PC-9 (cell line): ENCODE measurements at regions not wholly inside any gene's neighbourhood (a gene's known extent, or its start where the extent isn't known, plus 50 kb on each side); places are given as distances from the start of the nearest gene placed in this dataset.

ENCODE experiments used
- BruUV-seq: library from RNA; stranded (reverse); fragments of 400-500 nt; replicated peaks from 2 replicates; lab custom pipeline; 2021; lab: Mats Ljungman, UMichigan
- CTCF ChIA-PET: fragments of 300-600 bp; sonication (Branson Sonifier 250); formaldehyde crosslinking; loops from one replicate; lab custom pipeline; 2022; ENCODE audit warnings: antibody characterized with exemption; lab: Charles Lee
- POLR2A ChIA-PET: fragments of 300-600 bp; sonication (Branson Sonifier 250); formaldehyde crosslinking; loops from one replicate; lab custom pipeline; 2022; ENCODE audit warnings: antibody characterized with exemption; ENCODE audit not compliant: unreplicated experiment; lab: Charles Lee
- DNase-seq, 2 experiments: peaks; one replicate each; pipeline versions ENCODE4 v3.0.0 to v3.0.0-alpha.2; 2015 to 2022; ENCODE audit warnings: mixed read lengths in 1 of 2
- H2AFZ ChIP-seq: fragments of 200-600 bp; sonication (generic); 2 replicates; pipeline ENCODE4 v1.8.1; 2017; ENCODE audit warnings: antibody characterized with exemption
- H3F3A ChIP-seq: fragments of 200-600 bp; sonication (generic); 2 replicates; pipeline ENCODE4 v1.8.1; 2017; ENCODE audit warnings: antibody characterized with exemption, mild to moderate bottlenecking, low read depth; ENCODE audit not compliant: insufficient read depth
- H3K27ac ChIP-seq: fragments of 200-600 bp; sonication (generic); 2 replicates; pipeline ENCODE4 v1.6.1; 2016; ENCODE audit warnings: mixed run types
- H3K27me3 ChIP-seq: fragments of 200-600 bp; sonication (generic); 2 replicates; pipeline ENCODE4 v1.6.1; 2016; ENCODE audit warnings: low read depth, mixed run types; ENCODE audit not compliant: insufficient read depth
- H3K36me3 ChIP-seq: fragments of 200-600 bp; sonication (generic); 2 replicates; pipeline ENCODE4 v1.6.1; 2016; ENCODE audit warnings: low read depth, mixed run types
- H3K4me1 ChIP-seq: fragments of 200-600 bp; sonication (generic); replicated peaks from 2 replicates; pipeline ENCODE4 v1.6.1; 2016; ENCODE audit warnings: mixed run types; ENCODE audit not compliant: insufficient read depth
- H3K4me2 ChIP-seq: fragments of 200-600 bp; sonication (generic); 2 replicates; pipeline ENCODE4 v1.6.1; 2017; ENCODE audit warnings: mixed run types
- H3K4me3 ChIP-seq: fragments of 200-600 bp; sonication (generic); 2 replicates; pipeline ENCODE4 v1.6.1; 2016; ENCODE audit warnings: mixed run types
- H3K79me2 ChIP-seq: fragments of 200-600 bp; sonication (generic); 2 replicates; pipeline ENCODE4 v1.6.1; 2017; ENCODE audit warnings: low read depth, mixed run types
- H3K9me2 ChIP-seq: fragments of 200-600 bp; sonication (generic); 2 replicates; pipeline ENCODE4 v1.8.1; 2017; ENCODE audit warnings: mild to moderate bottlenecking; ENCODE audit not compliant: insufficient read depth
- H3K9me3 ChIP-seq: fragments of 200-600 bp; sonication (generic); 2 replicates; pipeline ENCODE4 v1.8.1; 2016; ENCODE audit warnings: low read depth; ENCODE audit not compliant: insufficient read depth
- H4K20me1 ChIP-seq: fragments of 200-600 bp; sonication (generic); 2 replicates; pipeline ENCODE4 v1.8.1; 2017; ENCODE audit not compliant: insufficient read depth
- EZH2 ChIP-seq: fragments of 200-600 bp; sonication (generic); IDR thresholded peaks from 2 replicates; pipeline ENCODE4 v1.8.0; 2017; ENCODE audit warnings: antibody characterized with exemption, low read depth
- intact Hi-C: fragments of 100-400 bp; cut with micrococcal nuclease; formaldehyde crosslinking; loops from one replicate; pipeline ENCODE4 v1.10.0; 2022; ENCODE audit not compliant: unreplicated experiment
- TF ChIP-seq, protein P1 (sequence below): fragments of 200-600 bp; sonication (generic); conservative IDR thresholded peaks from 2 replicates; pipeline ENCODE4 v1.6.1; 2017; ENCODE audit warnings: mixed run types, antibody characterized with exemption, mild to moderate bottlenecking, moderate library complexity

DNA sequence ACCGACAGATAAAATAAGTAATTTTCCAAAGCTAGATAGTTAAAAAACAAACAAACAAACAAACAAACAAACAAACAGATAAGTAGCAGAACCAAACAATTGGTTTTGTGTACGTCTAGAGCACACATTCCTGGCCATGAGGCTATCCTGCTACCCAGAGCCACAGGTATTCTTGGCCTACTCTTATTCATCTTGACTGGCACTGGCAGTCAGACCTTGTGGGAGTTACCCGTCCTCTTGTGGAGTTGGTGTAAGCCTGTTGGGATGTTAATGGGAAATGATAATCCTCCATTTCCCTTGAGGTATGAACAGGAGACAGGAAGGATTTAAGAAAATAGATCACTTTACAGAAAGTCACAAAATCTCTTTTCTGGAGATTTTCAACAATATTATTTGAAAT lies 142.4 kb upstream of the MEOX2 start:
- Histone ChIP-seq H3K27ac (no peak overlapping the region), H3K9me2 (no peaks in the 10 kb centered on the region), H3F3A (no peaks in the 10 kb centered on the region), H3K4me3 (no peak overlapping the region), H3K79me2 (no peaks in the 10 kb centered on the region), H3K9me3 (no peaks in the 10 kb centered on the region), H3K27me3 (no peaks in the 10 kb centered on the region), H3K4me2 (no peak overlapping the region), H3K36me3 (no peaks in the 10 kb centered on the region), H4K20me1 (no peaks in the 10 kb centered on the region), H3K4me1 (no peaks in the 10 kb centered on the region), H2AFZ (no peak overlapping the region)
- TF ChIP-seq, protein P1, sequence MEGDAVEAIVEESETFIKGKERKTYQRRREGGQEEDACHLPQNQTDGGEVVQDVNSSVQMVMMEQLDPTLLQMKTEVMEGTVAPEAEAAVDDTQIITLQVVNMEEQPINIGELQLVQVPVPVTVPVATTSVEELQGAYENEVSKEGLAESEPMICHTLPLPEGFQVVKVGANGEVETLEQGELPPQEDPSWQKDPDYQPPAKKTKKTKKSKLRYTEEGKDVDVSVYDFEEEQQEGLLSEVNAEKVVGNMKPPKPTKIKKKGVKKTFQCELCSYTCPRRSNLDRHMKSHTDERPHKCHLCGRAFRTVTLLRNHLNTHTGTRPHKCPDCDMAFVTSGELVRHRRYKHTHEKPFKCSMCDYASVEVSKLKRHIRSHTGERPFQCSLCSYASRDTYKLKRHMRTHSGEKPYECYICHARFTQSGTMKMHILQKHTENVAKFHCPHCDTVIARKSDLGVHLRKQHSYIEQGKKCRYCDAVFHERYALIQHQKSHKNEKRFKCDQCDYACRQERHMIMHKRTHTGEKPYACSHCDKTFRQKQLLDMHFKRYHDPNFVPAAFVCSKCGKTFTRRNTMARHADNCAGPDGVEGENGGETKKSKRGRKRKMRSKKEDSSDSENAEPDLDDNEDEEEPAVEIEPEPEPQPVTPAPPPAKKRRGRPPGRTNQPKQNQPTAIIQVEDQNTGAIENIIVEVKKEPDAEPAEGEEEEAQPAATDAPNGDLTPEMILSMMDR: no peak
- TF ChIP-seq EZH2: no peak
- DNase-seq: no peak
- no TSS peak for BruUV-seq
- ChIA-PET POLR2A (interaction anchor here (0.7 kb wide), 1 partner anchor 135 kb away, joined by 5 read pairs; no protein-coding TSS in a partner anchor), CTCF (no interaction called here)
- intact Hi-C loops: no loop called here

DNA sequence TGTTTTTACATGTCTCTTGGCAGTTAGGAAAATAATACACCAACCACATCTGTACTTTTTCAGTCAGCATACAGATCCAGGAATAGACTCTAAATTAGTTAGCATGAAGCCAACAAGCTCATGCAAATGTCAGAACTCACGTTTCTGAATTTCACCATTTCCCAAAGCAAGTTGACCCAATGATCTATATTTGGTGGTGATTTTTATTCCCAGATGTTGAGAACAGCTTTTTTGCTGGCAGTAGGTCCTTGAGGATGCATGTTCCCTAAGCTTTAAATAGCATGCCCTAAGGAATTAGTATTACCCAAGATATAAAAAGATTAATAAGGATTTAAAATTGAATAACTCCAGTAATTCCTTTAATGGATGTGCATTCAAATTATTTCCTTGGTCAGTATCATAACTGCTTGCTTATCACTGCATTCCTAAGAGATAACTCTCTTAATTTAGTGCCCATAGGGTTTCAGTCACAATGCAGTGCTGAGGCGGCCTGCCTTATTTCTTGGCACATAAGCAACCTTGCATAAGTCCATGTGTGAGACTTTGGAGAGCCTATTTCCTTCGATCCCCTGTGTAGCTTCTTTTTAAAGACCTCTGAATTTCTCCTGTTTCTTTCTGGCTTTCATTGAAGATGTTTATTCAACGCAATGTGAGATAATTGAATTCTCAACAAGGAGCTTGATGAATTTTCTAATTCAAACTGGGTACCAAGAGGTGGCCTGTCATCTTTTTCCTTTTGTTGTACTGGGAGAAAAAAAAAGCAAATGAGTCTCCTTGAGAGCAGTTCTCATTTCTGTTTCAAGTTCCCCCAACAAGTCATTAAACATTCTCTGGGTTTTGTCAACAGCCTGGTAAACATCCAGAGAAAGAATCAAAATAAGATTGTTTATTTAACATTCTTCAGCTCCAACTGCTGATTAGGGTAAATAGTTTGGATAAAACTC lies 135.3 kb upstream of the MEOX2 start:
- H3F3A ChIP-seq: no peaks in the 10 kb centered on the region
- no peaks in the 10 kb centered on the region for H4K20me1 ChIP-seq
- no TSS peak for BruUV-seq
- no peaks in the 10 kb centered on the region for H3K36me3 ChIP-seq
- CTCF ChIA-PET: no interaction called here
- no peak overlapping the region for H3K4me3 ChIP-seq
- H3K9me2 ChIP-seq: no peaks in the 10 kb centered on the region; the same call in 1 of the 2 replicates
- POLR2A ChIA-PET: no interaction called here
- H2AFZ ChIP-seq: no peak overlapping the region
- no peaks in the 10 kb centered on the region for H3K9me3 ChIP-seq
- intact Hi-C loops: no loop called here
- H3K79me2 ChIP-seq: no peaks in the 10 kb centered on the region
- H3K27me3 ChIP-seq: no peaks in the 10 kb centered on the region
- H3K27ac ChIP-seq: no peak overlapping the region
- no peak overlapping the region for H3K4me2 ChIP-seq
- DNase-seq: no peak
- no peak for TF ChIP-seq EZH2
- TF ChIP-seq, protein P1: no peak
- H3K4me1 ChIP-seq: no peaks in the 10 kb centered on the region

DNA sequence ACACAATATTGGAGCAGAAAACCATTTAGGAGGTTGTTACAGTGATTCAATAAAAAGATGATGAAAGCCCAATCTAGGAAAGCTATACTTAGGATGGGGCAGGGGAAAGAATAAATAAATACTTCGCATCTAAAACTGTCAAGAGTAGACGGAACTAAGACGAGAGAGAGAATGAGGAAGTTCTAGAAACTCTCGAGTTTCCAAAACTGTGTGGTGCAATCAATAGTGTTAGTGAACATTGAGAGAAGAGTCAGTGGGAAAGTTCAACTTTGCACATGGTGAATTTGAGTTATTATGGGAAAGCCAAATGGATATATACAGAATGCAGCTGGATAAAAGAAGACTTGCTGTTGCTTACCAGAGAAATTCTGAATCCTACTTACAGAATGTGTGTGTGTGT lies 133.8 kb upstream of the MEOX2 start:
- Histone ChIP-seq H3K36me3 (no peaks in the 10 kb centered on the region), H3K4me3 (no peak overlapping the region), H3K27me3 (no peaks in the 10 kb centered on the region), H3K9me3 (no peaks in the 10 kb centered on the region), H2AFZ (no peak overlapping the region), H3K4me2 (no peak overlapping the region), H3K79me2 (no peaks in the 10 kb centered on the region), H3K4me1 (no peaks in the 10 kb centered on the region), H3K27ac (no peak overlapping the region), H4K20me1 (no peaks in the 10 kb centered on the region), H3K9me2 (no peaks in the 10 kb centered on the region; the same call in 1 of the 2 replicates), H3F3A (no peaks in the 10 kb centered on the region)
- ChIA-PET CTCF (no interaction called here), POLR2A (interaction anchor here (0.6 kb wide), 1 partner anchor 865 kb away, joined by 3 read pairs; no protein-coding TSS in a partner anchor)
- BruUV-seq: no TSS peak
- no peak for DNase-seq
- TF ChIP-seq, protein P1: no peak
- TF ChIP-seq EZH2: no peak
- intact Hi-C loops: no loop called here
